ENCODE measurements at regions not wholly inside any gene's neighbourhood (a gene's known extent, or its start where the extent isn't known, plus 50 kb on each side); places are given as distances from the start of the nearest gene placed in this dataset.

- no peaks in the 10 kb centered on the region for H3K79me2 ChIP-seq (ENCODE audit: control insufficient read depth, insufficient read depth, low read length)
- intact Hi-C loops (cut with micrococcal nuclease; ENCODE audit: unreplicated experiment) (no loop called here), in situ Hi-C loops (cut with MboI) (no loop called here)
- WGBS (ENCODE audit: insufficient coverage, insufficient replicate concordance, low lambda C conversion rate, missing lambda C conversion rate), result 26% methylated on average over 3 of the region's 3 CpGs
- no peak overlapping the region for H3K4me2 ChIP-seq (ENCODE audit: control insufficient read depth, insufficient read depth)
- no peaks in the 10 kb centered on the region for H3K27me3 ChIP-seq (replicated peaks in 1 of 2; ENCODE audit: control insufficient read depth in 2 of 2, insufficient read depth in 2 of 2, low read length in 1 of 2)
- H3K4me1 ChIP-seq (ENCODE audit: control insufficient read depth, insufficient read depth, low read length), result no peaks in the 10 kb centered on the region
- H3K27ac ChIP-seq (ENCODE audit: control insufficient read depth, insufficient read depth), result no peak overlapping the region
- H2AFZ ChIP-seq (ENCODE audit: control insufficient read depth, low read depth, low read length), result no peak overlapping the region
- SMC1A ChIA-PET (ENCODE audit: uncharacterized antibody, unreplicated experiment), result interaction anchor here (0.5 kb wide), 1 partner anchor 12 kb away, joined by 3 read pairs; no protein-coding TSS in a partner anchor
- no peaks in the 10 kb centered on the region for H3K36me3 ChIP-seq (ENCODE audit: control insufficient read depth in 2 of 2, insufficient read depth in 2 of 2, low read length in 1 of 2)
- H3K9me3 ChIP-seq (replicated peaks; ENCODE audit: control insufficient read depth, insufficient read depth, low read length), result no peaks in the 10 kb centered on the region
- DNase-seq (ENCODE audit: low read depth, low spot score), result no peak
- no peak for ATAC-seq
- H3K9ac ChIP-seq (ENCODE audit: control insufficient read depth, insufficient read depth, low read length), result no peak overlapping the region
- RAD21 ChIA-PET (ENCODE audit: unreplicated experiment), result interaction anchor here (0.6 kb wide), 1 partner anchor 19 kb away, joined by 3 read pairs; no protein-coding TSS in a partner anchor
- CTCF ChIA-PET, result no interaction called here
- no TSS peak for BruUV-seq (replicated peaks)
- no peaks in the 10 kb centered on the region for H4K20me1 ChIP-seq (ENCODE audit: control insufficient read depth, insufficient read depth)
- TF ChIP-seq ATF3 (IDR thresholded peaks at IDR 0.05; ENCODE audit: borderline replicate concordance, extremely low read depth, low read depth, low read length), result no peak
- no peak for TF ChIP-seq NFYB (IDR thresholded peaks at IDR 0.05; ENCODE audit: insufficient read depth, low read depth, low read length)
- TF ChIP-seq CHD4 (IDR thresholded peaks at IDR 0.05), result no peak
- TF ChIP-seq KAT2A (conservative IDR thresholded peaks at IDR 0.05; ENCODE audit: control insufficient read depth, low read depth, low read length), result no peak
- TF ChIP-seq PKNOX1 (IDR thresholded peaks at IDR 0.05), result no peak
- no peak for TF ChIP-seq SUPT20H (IDR thresholded peaks at IDR 0.05; ENCODE audit: borderline replicate concordance, control insufficient read depth, low read depth, low read length)
- TF ChIP-seq CEBPZ (IDR thresholded peaks at IDR 0.05; ENCODE audit: low read depth, low read length), result no peak
- TF ChIP-seq MLLT1 (IDR thresholded peaks at IDR 0.05), result no peak
- TF ChIP-seq POLR2AphosphoS2 (IDR thresholded peaks at IDR 0.05; ENCODE audit: low read depth, low read length), result no peak
- POLR2A ChIA-PET, result no interaction called here
- no peak for FAIRE-seq
- no peak overlapping the region for H3K4me3 ChIP-seq
Observed at GRCh38 chr1:195591917-195592672, 1016.1 kb downstream of the KCNT2 start.
